Progenitor cell of endocrine pancreas (in vitro differentiated cells): ENCODE measurements at regions not wholly inside any gene's neighbourhood (a gene's known extent, or its start where the extent isn't known, plus 50 kb on each side); places are given as distances from the start of the nearest gene placed in this dataset.

Source experiments
- DNase-seq: peaks from one replicate; pipeline ENCODE4 v3.0.0; 2021; ENCODE audit warnings: low spot score; ENCODE audit not compliant: unreplicated experiment
- H3K27ac Mint-ChIP-seq: 2 replicates; pipeline ENCODE4 v1.8.0; 2021; ENCODE audit warnings: mild to moderate bottlenecking, moderate library complexity, mixed read lengths
- H3K27me3 Mint-ChIP-seq: 2 replicates; pipeline ENCODE4 v1.8.0; 2021; ENCODE audit warnings: mixed read lengths
- H3K36me3 Mint-ChIP-seq: 2 replicates; pipeline ENCODE4 v1.8.0; 2022; ENCODE audit warnings: mixed read lengths; ENCODE audit not compliant: insufficient read depth
- H3K4me1 Mint-ChIP-seq: 2 replicates; pipeline ENCODE4 v1.8.0; 2021; ENCODE audit warnings: low read depth, mixed read lengths
- H3K4me3 Mint-ChIP-seq: 2 replicates; pipeline ENCODE4 v1.8.0; 2021; ENCODE audit warnings: low read depth, mild to moderate bottlenecking, moderate library complexity, mixed read lengths
- H3K9me3 Mint-ChIP-seq: 2 replicates; pipeline ENCODE4 v1.8.0; 2021; ENCODE audit warnings: low read depth, mixed read lengths
- TF ChIP-seq, protein P1 (sequence below): fragments of 200-600 bp; sonication (generic); IDR thresholded peaks from one replicate; pipeline ENCODE4 v1.5.0; 2021; ENCODE audit warnings: antibody characterized with exemption, mild to moderate bottlenecking; ENCODE audit not compliant: unreplicated experiment

DNA sequence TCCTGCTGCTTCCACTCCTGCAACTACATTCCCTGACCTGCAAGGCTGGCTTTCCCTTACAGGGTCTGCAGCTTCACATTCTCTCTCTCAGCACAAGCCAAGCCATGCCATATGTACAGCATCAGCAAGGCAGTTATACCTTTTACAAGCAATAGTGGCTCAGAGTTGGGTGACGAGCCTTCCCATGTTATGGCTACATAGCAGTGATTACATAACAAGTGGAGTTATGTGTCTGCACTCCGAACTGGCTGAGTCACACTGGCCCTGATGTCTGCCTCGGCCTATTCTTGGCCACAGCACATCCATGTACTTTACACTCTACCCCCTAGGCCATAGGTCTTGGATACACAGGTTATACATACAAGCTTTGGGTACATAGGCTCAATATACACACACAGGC lies 52.0 kb upstream of the SNCAIP start:
- TF ChIP-seq, protein P1, sequence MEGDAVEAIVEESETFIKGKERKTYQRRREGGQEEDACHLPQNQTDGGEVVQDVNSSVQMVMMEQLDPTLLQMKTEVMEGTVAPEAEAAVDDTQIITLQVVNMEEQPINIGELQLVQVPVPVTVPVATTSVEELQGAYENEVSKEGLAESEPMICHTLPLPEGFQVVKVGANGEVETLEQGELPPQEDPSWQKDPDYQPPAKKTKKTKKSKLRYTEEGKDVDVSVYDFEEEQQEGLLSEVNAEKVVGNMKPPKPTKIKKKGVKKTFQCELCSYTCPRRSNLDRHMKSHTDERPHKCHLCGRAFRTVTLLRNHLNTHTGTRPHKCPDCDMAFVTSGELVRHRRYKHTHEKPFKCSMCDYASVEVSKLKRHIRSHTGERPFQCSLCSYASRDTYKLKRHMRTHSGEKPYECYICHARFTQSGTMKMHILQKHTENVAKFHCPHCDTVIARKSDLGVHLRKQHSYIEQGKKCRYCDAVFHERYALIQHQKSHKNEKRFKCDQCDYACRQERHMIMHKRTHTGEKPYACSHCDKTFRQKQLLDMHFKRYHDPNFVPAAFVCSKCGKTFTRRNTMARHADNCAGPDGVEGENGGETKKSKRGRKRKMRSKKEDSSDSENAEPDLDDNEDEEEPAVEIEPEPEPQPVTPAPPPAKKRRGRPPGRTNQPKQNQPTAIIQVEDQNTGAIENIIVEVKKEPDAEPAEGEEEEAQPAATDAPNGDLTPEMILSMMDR, result no peak
- H3K4me3 Mint-ChIP-seq, result no peak overlapping the region
- no peaks in the 10 kb centered on the region for H3K27me3 Mint-ChIP-seq
- H3K27ac Mint-ChIP-seq, result no peak overlapping the region
- peaks cover 4% of the 10 kb centered on the region for H3K36me3 Mint-ChIP-seq
- H3K4me1 Mint-ChIP-seq, result peaks cover 12% of the 10 kb centered on the region
- no peak for DNase-seq
- peaks cover 15% of the 10 kb centered on the region for H3K9me3 Mint-ChIP-seq

DNA sequence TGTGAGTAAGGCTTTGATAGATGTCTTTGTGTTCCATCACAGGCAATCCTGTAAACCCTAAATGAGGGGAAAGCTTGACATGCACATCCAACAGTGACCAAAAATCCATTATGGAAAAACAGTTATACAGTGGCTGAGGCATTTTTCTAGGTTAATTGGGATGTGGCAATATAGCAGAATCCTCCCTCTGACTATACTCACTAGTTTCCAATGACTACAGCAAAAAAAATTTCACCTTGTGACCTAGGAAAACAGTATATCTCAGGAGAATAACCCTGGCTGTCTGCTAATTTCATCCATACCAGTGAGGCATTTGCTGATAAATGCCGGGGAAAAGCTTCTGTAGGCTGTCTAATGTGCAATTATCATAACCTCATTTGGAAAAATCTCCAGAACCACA lies 49.9 kb upstream of the SNCAIP start:
- DNase-seq, result no peak
- Mint-ChIP-seq H3K9me3 (no peaks in the 10 kb centered on the region), H3K4me1 (peaks cover 12% of the 10 kb centered on the region), H3K36me3 (no peaks in the 10 kb centered on the region), H3K4me3 (no peak overlapping the region), H3K27ac (no peak overlapping the region), H3K27me3 (no peaks in the 10 kb centered on the region)
- TF ChIP-seq, protein P1, result no peak
